DMS 273 (cell line): ENCODE measurements at regions not wholly inside any gene's neighbourhood (a gene's known extent, or its start where the extent isn't known, plus 50 kb on each side); places are given as distances from the start of the nearest gene placed in this dataset.

ENCODE experiments used
- DNase-seq: peaks from one replicate; lab custom pipeline; 2025; ENCODE audit not compliant: unreplicated experiment; lab: John Stamatoyannopoulos, UW

GRCh38 chr1:168991667-168992475 lies 114.6 kb upstream of the ATP1B1 start:
- DNase-seq = no peak

- no peak for DNase-seq
Observed at GRCh38 chr1:169001353-169001752, 105.1 kb upstream of the ATP1B1 start.

GRCh38 chr1:169003864-169004516 lies 102.5 kb upstream of the ATP1B1 start:
- no peak for DNase-seq

- DNase-seq = no peak
Observed at GRCh38 chr1:169005776-169006175, 100.7 kb upstream of the ATP1B1 start.

- no peak for DNase-seq
Observed at GRCh38 chr1:169009666-169010065, 96.8 kb upstream of the ATP1B1 start.

- DNase-seq = no peak
Observed at GRCh38 chr1:169012416-169012815, 94.1 kb upstream of the ATP1B1 start.

GRCh38 chr1:169013821-169014220 lies 92.7 kb upstream of the ATP1B1 start:
- no peak for DNase-seq

GRCh38 chr1:169015464-169015863 lies 91.0 kb upstream of the ATP1B1 start:
- no peak for DNase-seq

- DNase-seq = no peak
Observed at GRCh38 chr1:169018751-169019150, 87.7 kb upstream of the ATP1B1 start.

GRCh38 chr1:169019419-169020058 lies 87.0 kb upstream of the ATP1B1 start:
- no peak for DNase-seq

GRCh38 chr1:169020684-169021083 lies 85.8 kb upstream of the ATP1B1 start:
- no peak for DNase-seq

GRCh38 chr1:169022648-169023047 lies 83.8 kb upstream of the ATP1B1 start:
- DNase-seq = no peak

- DNase-seq = no peak
Observed at GRCh38 chr1:169024255-169024654, 82.2 kb upstream of the ATP1B1 start.

- DNase-seq = no peak
Observed at GRCh38 chr1:169024800-169025271, 81.7 kb upstream of the ATP1B1 start.

- DNase-seq = no peak
Observed at GRCh38 chr1:169025412-169025811, 81.1 kb upstream of the ATP1B1 start.

GRCh38 chr1:169027607-169028320 lies 78.7 kb upstream of the ATP1B1 start:
- DNase-seq = no peak

GRCh38 chr1:169031566-169032224 lies 74.8 kb upstream of the ATP1B1 start:
- no peak for DNase-seq

GRCh38 chr1:169041366-169041765 lies 65.1 kb upstream of the ATP1B1 start:
- DNase-seq = no peak

GRCh38 chr1:169042377-169042776 lies 64.1 kb upstream of the ATP1B1 start:
- no peak for DNase-seq

- no peak for DNase-seq
Observed at GRCh38 chr1:169043823-169044222, 62.7 kb upstream of the ATP1B1 start.

- no peak for DNase-seq
Observed at GRCh38 chr1:169044296-169044695, 62.2 kb upstream of the ATP1B1 start.
